ENCODE measurements at regions not wholly inside any gene's neighbourhood (a gene's known extent, or its start where the extent isn't known, plus 50 kb on each side); places are given as distances from the start of the nearest gene placed in this dataset.

- TF ChIP-seq CTCF (IDR thresholded peaks at IDR 0.05) (peak; percentile 39), PBX3 (IDR thresholded peaks at IDR 0.05) (no peak), TEAD4 (IDR thresholded peaks at IDR 0.05; ENCODE audit: borderline replicate concordance, insufficient read depth) (no peak), FOXM1 (IDR thresholded peaks at IDR 0.05; ENCODE audit: low read depth) (no peak), JUND (IDR thresholded peaks at IDR 0.05) (no peak), YY1 (IDR thresholded peaks at IDR 0.05; ENCODE audit: low read depth) (no peak), TAF1 (IDR thresholded peaks at IDR 0.05; ENCODE audit: borderline replicate concordance, low read depth, low read length) (no peak), GABPA (IDR thresholded peaks at IDR 0.05; ENCODE audit: low read depth) (no peak), RAD21 (IDR thresholded peaks at IDR 0.05; ENCODE audit: low read length) (peak; percentile 53), IRF3 (IDR thresholded peaks at IDR 0.05; ENCODE audit: low read depth, low read length) (no peak), FOSL2 (IDR thresholded peaks at IDR 0.05; ENCODE audit: borderline replicate concordance, low read depth) (no peak), POLR2AphosphoS5 (IDR thresholded peaks at IDR 0.05; ENCODE audit: low read depth, low read length) (no peak), EP300 (IDR thresholded peaks at IDR 0.05; ENCODE audit: borderline replicate concordance in 1 of 2, low read depth in 1 of 2, low read length in 1 of 2) (0 out of 4 replicates have a peak, but pooled peaks of 1 of the 2 experiments have one; percentile 7), CHD2 (IDR thresholded peaks at IDR 0.05; ENCODE audit: low read length, partially characterized antibody) (no peak)
Observed at GRCh38 chr11:91513734-91514133, 710.9 kb upstream of the FAT3 start.

Measured in SK-N-SH (cell line).